CD4-positive, alpha-beta T cell treated with Interleukin-21 for 1 hour (primary cell): ENCODE measurements at regions not wholly inside any gene's neighbourhood (a gene's known extent, or its start where the extent isn't known, plus 50 kb on each side); places are given as distances from the start of the nearest gene placed in this dataset.

Experiments
- DNase-seq: peaks from one replicate; pipeline ENCODE4 v3.0.0-alpha.2; 2020

DNA sequence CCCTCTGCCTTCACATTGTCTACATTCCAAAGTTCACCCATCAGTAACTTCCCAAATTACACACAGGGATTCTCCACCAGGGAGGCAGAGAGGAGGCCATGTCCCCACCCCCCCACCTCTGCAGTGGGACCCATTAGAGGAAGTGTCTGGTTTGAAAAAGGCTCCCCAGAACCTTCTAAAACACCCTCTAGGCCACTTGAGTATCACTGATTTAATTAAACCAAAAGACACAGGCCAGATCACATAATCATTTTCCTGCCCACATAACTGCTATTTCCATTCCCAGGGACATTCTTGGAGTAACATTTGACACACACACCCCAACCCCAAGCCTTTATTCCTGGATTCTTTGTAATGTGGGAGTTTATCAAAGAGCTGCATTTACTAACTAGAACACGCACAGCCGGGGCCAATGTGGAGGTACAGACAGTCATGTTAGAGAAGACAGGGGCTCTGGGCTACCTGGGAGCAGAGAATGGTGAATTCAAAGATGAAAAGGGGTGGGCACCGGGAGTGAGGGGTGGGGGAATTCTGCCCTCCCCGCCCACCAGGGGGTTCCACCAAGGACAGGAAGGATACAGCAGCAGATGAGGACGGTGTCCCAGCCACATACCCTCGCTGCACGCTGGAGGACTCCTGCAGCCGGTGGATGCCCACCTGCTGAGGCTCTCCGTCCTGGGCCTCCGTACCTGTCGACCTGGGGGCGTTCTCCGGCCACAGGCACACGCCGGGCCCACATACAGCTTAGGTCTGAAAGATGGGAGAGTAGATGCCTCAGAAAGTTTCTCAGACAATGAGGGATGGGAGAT is 201.4 kb upstream of the CTNNB1 start:
- DNase-seq, result no peak

DNA sequence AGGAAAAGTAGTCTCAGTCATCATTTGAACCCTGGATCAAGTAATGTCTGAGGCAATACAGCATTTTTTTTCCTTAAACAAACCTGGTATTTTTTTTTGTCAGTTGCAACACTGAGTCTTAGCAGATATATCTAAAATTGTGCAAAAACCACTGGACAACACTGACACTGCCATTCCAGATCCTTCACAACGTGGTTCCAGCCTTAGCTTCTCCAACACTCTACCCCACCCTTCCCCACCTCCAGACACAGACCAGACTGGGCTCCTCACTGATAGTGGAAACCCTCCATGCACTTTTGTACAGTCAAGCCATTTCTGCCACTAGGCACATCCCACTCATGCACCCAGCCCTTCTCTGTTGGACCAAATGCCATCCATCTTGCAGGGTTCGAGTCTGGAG is 199.6 kb upstream of the CTNNB1 start:
- no peak for DNase-seq

DNA sequence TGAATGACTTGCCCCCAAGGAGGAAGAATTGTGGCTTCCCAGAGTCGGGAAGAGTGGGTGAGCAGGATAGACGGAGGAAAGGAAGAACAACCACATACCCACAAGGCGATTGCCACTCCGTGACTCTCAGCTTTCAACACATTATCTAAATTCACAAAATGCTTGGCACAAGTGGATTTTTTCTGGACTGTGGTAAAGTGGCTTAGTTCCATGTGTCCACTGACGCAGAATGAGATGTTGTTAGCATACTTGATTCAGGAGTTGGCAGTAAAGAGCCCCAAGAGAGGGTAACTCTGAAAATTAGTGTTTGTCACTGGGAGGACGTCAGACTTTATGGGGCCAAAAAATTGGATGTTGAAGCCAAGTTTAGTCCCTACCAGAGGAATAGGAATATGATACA is 198.8 kb upstream of the CTNNB1 start:
- no peak for DNase-seq

DNA sequence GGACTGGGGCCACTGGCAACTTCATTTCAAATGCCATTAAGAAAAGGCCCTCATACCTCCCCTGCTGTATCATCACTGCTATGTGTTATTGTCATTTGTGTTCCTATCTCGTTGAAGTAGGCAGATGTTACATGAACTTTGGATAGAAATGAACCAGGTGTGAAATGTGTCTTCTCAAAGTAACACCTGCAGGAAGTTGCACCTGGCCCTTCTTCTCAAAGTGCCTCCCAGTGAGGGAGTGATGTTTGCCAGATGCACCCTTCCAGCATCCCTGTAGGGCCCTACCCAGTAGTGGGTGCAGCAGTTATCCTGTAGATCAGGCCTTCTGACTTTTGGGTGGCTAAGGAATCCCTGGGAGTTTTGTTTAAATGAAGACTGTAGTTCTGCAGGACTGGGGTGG is 197.7 kb upstream of the CTNNB1 start:
- no peak for DNase-seq

DNA sequence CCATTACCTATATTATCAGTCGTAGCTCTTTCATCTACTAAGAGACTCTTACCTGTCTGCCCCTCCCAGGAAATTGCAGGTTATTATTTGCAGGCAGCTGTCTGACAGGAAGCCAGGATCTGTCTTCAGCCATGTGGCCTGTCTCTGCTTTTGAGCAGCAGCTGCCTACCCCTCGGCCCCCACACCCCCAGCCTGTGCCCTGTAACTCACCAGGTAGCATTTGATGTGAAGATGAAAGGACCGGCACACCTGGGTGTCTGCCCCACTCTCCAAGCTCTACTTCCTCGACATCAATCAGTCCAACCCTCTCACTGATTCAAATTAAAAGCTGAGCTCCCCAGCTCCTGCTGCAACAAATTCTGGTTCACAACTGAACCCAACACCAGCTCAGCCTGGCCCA is 197.2 kb upstream of the CTNNB1 start:
- no peak for DNase-seq

DNA sequence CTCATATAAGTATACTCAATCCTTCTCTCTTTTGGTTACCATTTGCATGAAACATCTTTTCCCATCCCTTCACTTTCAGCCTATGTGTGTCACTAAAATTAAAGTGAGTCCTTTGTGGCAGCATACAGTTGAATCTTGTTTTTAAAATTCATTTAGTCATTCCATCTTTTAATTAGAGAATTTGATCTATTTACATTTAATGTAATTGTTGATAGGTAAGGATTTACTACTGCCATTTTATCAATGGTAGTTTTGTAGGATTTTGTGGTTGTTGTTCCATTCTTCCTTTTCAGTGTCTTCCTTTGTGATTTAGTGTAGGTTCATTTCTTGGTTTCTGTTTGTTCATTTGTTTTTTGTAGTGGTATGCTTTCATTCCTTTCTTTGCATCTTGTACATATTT is 191.9 kb upstream of the CTNNB1 start:
- DNase-seq, result no peak

DNA sequence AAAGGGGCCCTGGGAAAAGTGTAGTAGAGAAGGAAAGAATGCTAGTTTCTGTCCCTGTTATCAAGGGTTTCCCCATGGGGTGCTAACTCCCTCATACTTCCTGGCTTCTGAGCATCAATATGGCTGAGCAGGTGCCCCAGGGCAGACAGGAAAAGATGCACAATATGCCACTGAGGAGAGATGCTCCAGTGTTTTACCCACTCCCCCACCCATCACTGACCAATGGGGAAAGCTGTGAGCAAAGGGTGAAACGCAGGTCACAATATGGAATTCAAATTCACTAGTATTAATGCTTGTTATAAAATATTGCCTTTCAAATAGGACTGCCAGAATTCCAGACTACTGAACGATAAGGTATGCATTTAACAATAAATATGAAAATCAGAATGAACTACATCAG is 187.5 kb upstream of the CTNNB1 start:
- no peak for DNase-seq

DNA sequence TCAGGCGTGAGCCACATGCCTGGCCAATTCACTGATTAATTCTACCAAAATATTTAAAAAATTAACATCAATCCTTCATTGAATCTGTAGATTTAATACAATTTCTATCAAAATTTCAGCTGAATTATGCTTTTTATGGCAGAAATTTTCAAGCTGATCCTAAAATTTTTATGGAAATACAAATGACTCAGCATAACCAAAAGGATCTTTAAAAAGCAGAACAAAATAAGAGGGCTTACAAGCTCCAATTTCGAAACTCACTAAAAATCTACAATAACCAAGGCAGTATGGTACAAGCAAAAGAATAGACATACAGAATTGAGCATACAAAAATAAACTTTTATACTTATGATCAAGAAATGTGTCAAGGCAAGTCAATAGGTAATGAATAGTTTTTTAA is 180.4 kb upstream of the CTNNB1 start:
- no peak for DNase-seq

DNA sequence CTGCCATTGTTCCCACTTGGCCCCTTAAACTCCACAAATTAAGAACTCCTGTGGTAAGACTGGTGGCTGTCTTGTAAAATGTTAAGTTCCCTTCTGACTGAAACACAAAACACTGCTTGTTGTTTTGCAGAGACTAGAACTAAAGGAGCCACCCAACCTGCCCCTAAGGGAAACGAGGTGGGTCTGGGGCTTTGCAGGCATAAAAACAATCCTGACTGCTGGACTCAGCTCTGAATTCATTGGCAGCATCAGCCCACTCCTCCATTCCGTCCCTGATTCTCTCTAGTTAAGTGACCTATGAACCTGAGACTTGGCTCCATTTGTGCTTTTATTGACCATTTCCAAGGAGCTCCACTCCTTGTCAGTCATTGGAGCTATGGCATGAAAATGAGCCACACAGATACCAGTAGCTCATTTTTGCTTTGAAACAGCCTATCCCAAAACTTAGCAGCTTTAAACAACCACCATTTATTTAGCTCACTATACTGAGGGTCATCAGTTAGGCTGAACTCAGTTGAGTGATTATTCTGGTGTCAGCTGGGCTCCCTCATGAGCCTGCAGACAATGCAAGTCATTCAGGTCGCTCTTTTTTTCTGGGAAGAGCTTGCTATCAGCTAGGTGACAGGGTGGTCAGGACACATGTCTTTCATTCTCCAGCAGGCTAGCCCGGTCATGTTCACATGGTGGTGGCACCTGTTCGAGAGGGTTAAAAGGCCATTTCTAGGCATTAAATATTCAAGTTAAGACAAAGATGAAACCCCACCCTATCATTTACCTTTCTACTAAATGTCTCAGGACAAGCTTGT is 175.1 kb upstream of the CTNNB1 start:
- no peak for DNase-seq

DNA sequence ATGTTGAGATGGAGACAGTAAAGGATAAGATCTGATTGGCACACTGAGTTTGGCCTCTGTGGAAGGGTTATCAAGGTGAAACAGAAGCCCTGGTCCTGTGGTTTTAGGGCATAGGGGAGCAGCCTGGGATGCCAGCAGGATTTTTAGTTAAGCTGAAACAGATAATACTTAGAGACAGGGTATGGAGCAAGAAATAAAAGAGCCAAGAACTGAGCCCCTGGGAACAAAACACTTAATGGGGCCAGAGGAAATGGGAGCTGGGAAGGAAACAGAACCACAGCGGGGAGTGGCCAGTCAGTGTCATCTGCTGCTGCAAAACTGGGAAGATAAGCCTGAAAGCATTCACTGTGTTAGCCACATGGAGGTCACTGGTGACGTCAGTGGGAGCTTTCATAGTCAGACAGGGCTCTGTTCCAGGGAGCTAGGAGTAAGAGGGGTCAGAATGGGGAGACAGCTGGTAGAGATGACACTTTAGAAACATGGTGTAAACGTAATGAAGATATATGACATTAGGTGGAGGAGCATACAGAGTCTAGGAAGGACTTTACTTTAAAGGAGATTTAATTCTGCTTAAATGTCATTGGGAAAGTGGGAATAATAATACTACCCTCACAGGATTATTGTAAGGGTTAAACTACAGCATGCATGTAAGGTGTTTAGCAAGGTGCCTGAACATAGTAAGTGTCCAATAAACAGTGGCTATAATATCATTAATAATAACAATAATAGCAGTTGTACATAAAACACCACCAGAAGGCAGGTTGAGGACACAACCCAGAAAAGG is 172.7 kb upstream of the CTNNB1 start:
- no peak for DNase-seq

DNA sequence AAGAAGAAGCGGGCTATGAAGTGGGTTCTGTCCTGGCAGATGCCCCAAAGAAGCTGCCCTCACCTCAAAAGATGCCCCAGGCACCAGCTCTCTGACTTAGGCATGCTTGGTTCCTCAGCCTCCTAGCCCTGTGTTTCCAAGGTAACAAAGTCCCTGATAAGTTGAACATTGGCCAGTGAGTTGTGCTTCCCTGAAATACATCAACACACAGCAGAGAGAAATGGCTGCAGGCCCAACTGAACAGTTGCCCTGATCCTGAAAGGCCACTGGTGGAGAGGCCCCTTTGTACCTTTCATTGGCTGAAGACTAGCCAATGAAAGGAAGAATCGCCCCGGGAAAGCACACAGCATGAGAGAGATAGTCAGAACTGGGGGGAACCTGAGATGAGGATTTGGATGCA is 169.9 kb upstream of the CTNNB1 start:
- DNase-seq, result no peak

DNA sequence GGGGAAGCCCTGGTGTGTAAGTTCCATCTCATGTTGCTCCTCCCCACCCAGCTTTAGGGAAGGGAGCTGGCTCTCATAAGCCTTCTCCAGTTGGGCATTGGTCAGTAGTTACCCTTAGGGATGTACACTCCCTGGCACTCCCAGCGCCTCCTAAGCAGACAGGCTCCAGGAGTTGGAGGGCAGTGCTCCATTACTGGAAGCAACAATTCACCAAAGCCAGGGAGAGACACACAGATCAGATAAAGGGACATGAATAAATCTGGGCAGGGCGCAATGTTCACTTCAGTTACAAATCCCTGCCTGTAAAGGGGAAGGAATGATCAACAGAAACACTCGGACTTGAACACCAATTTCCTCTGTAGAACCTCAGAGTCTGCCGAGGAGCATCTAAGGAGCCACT is 169.1 kb upstream of the CTNNB1 start:
- DNase-seq, result no peak

DNA sequence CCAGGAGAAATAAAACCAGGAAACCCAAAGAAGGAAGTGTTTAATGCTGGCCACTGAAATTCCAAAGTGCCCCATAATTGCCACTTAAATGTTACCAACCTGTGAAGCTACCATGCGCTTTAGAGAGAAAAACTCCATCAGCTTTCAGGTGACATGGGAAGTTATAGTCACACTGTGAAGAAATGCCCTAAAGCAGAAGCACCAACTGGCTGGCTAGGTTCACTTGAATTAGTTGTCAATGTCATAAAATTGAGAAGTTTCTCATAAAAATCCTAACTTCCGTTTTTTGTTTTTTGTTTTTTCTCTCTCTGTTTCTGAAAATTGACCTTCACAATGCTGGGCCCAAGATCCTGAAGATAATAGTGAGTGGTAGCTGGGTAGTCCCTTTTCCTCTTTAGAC is 167.9 kb upstream of the CTNNB1 start:
- no peak for DNase-seq

DNA sequence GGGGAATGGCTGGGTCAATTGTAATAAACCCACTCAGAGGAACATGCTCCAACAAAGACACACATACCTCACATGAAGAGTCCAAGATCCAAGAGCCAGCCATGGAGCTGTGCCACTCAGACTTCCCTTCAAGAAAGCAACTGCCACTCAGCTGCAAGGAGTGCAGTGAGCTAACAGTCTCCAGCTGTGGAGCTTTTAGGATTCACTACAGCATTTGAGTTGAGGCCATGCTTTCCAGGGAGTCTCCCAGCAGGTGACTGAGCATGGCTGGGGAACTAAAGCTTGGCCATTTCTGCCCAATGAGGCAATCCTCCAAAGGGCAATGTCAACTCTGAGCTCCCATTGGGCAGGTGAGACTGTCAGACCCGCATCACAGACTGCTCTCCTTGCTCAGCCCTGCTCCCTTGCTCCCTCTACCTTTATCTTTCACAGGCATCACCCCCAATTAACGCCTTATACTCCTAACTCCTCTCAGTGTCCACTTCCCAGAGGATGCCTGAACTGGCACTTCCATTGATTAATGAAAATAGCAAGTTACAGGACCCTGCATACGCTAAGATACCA is 165.3 kb upstream of the CTNNB1 start:
- DNase-seq, result no peak

DNA sequence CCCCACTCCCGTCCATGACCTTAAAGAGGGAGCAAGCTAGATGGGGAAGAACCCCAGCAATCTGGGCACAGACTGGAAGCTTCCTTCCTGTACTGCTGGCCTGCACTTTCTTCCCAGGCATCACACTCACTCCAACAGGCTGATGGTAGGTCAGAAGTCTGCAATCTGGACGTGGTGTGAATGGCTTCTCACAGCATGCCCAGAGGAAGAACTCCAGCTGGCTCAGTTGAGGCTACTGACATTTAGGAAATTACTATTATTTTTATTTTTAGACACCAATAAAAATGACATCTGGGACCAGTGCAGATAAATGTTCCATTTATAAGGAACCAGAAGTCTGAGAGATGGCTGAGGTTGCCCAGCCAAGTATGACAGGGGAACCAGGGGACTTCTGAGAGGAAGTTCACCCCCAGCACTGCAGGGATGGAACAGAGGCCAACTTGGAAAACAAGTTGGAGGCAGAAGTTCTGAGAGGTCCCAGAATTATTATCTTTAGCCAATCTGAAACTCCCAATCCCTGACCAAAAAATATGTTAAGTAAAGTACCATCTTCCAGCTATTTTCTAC is 163.8 kb upstream of the CTNNB1 start:
- no peak for DNase-seq

DNA sequence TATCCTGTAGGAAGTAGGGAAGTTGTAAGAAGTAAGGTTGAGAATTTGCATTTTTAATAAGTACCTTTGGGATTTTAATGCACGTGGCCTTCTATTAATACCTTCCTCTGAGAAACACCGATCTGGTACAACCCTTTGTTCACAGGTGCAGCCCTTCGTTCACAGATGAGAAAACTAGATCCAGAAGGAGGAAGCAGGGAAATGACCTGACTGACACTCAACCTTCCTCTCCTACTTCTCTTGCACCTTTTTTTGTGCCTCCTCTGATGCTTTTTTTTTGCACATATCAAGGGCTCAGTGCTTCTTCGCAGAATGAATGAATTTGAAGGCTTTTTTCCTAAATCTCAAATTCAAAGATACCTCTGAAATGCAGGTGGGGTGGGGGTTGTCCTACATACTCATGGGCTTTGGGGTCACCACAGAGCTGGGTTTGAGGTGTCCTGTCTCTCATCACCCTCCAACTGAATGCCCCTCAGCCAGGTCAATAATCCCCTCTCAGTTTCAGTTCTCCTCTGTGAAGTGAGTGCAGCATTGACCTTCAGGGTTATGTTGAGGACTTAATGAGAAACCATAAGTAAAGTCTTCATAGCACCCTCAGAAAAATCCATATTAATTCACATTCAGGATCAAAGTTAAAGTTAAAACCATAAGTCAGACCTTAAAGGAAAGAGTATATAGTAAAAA is 161.5 kb upstream of the CTNNB1 start:
- no peak for DNase-seq

DNA sequence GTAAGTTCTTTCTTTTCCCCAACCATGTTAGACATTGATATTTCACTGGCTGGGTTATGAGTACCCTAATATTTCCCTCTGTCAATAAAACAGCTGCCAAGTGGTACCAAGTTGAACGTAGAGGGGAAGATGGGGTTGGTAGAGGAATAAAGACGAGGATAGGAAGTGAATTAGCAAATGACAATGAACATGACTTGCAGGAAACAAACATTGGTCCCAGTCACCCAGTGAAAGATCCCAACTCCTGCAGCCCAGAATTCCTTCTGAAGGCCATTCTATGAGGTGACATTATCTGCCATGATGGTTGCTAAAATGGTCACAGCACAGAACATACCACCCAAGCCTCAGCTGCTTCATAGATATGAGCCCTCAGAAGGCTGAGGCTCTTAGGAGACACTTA is 159.0 kb upstream of the CTNNB1 start:
- DNase-seq, result no peak

DNA sequence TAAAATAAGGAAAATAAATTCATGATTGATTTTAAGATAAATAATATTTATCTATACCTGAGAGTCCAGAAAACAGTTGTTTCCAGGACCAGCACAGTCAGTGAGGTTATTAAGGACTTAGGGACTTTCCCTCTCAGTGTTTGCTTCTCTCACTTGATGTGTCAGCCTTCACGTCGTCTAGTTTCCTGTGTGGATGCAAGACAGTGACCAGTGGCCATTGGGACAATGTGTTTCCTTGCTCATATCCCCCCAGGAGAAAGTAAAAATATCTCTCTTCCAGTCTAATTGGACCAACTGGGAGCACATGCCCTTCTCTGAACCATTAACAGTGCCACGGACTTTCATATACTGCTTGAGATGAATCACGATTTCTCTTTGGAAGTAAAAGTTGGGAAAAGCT is 157.8 kb upstream of the CTNNB1 start:
- DNase-seq, result no peak

DNA sequence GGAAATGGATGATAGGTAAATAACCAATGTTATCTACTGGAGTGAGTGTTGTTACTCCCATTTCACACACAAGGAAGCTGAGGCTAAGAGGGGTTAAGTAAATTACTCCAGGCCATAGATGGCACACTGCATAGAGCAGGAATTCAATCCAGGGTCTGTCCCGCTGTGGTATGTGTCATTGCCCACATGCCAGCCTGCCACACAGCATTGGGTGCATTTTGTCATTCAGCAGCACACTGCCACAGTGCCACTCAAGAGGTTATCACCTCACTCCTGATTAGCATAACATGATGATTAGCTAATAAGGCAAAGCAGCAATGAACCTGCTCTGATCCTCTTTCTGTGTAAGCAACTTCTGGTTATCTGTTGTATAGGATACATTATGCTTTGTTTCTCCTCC is 157.4 kb upstream of the CTNNB1 start:
- no peak for DNase-seq

DNA sequence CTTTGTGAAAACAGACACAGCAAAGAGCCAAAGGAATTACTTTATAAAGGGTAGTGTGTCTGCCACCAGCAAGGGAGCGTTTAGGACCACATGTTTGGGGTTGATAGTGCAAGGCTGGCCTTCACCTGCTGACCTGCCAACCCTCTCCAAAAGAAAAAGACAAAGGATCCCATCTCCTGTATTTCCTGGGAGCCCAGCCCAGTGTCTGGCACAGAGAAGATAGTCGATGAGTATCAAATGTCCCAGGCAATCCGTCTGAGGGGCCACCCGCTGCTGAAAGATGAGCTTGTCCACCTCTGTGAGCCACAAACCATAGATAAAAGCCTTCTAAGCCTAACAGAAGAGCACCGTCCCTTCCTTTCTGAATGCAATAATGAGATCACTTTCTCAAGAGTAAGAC is 154.8 kb upstream of the CTNNB1 start:
- no peak for DNase-seq

DNA sequence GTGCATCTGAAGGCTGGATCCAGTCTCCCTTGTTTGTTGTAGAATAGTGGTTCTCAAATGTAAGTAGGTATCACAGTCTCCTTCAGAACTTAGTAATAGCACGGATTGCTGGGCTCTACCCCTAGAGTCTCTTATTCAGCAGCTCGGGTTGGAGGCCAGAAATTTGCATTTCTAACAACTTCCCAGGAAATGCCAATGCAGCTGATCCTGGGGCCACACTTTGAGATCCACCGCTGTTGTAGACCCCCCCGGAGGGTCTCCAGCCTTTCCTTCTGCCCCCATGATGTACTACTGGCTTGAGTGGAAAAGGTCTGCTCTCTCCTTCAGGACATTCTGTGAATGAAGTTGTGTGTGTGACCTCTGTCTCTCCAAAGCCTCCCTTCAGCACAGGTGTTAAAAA is 153.8 kb upstream of the CTNNB1 start:
- no peak for DNase-seq

DNA sequence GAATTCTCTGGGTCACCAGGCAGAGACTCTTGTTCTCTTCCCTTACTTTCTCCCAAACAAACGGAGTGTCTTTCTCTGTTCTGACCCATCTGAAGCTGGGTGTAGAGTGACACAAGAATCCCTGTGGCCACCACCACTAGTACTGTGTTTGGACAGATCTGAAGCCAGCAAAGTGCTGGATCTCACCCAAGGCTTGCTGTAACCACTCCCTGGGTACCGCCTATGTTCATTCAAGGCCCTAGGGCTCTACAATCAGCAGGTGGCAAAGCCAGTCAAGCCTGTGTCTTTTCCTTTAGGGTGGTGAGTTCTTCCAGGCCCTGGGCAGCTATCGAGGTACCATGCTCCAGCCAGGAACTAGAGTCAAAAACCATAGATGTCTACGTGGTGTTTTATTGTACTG is 149.2 kb upstream of the CTNNB1 start:
- no peak for DNase-seq

DNA sequence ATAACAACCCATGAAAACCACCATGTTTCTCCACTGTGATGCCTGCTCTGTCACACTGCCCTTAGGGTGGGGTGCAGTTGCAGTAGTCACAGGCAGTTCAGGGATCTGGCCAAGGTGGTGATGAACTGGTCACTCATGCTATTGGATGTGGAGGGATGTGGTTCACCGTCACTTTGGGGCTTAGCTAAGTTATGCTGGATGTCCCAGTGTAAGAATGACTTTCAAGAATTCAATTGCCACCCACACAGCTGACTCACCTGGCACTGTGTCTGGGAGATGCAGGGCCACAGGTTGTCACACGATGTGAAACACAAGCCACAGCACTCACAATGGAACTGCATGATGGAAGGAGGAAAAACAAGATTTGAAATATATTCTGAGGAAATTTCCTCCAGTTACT is 146.1 kb upstream of the CTNNB1 start:
- DNase-seq, result no peak
